H1 (cell line): ENCODE measurements at regions not wholly inside any gene's neighbourhood (a gene's known extent, or its start where the extent isn't known, plus 50 kb on each side); places are given as distances from the start of the nearest gene placed in this dataset.

Source experiments
- CTCF ChIA-PET: fragments of 300-600 bp; sonication (Branson Sonifier 250); formaldehyde crosslinking; loops from one replicate; lab custom pipeline; 2021; ENCODE audit not compliant: partially characterized antibody; lab: Charles Lee
- POLR2A ChIA-PET: fragments of 300-600 bp; sonication (Branson Sonifier 250); formaldehyde crosslinking; loops from one replicate; lab custom pipeline; 2021; ENCODE audit warnings: inconsistent platforms; ENCODE audit not compliant: partially characterized antibody; lab: Charles Lee
- DNase-seq, 2 experiments: peaks; one replicate each; pipeline versions ENCODE4 v3.0.0 to v3.0.0-alpha.2; 2010 to 2022; ENCODE audit warnings: low spot score in 2 of 2, low read depth in 1 of 2, mixed read lengths in 1 of 2
- FAIRE-seq: peaks from 2 replicates; lab custom pipeline; 2011; peaks lifted over from hg19 to GRCh38; lab: Jason Lieb, UNC
- H2AFZ ChIP-seq: 2 replicates; pipeline ENCODE4 v1.8.1; 2012; ENCODE audit warnings: low read length, inconsistent platforms
- H2AK5ac ChIP-seq: 2 replicates; pipeline ENCODE4 v1.6.1; 2013; ENCODE audit warnings: low read depth, low read length
- H2BK120ac ChIP-seq: replicated peaks from 2 replicates; pipeline ENCODE3; 2013; ENCODE audit warnings: low read depth, low read length, inconsistent platforms
- H2BK12ac ChIP-seq: 2 replicates; pipeline ENCODE4 v1.6.1; 2013; ENCODE audit warnings: low read depth, low read length
- H2BK15ac ChIP-seq: 2 replicates; pipeline ENCODE4 v1.6.1; 2013; ENCODE audit warnings: low read length
- H2BK20ac ChIP-seq: 2 replicates; pipeline ENCODE4 v1.6.1; 2013; ENCODE audit warnings: low read length
- H2BK5ac ChIP-seq: 2 replicates; pipeline ENCODE4 v1.6.1; 2013; ENCODE audit warnings: low read depth, low read length
- H3K14ac ChIP-seq: 2 replicates; pipeline ENCODE4 v1.6.1; 2013; ENCODE audit warnings: inconsistent platforms; ENCODE audit not compliant: insufficient read length
- H3K18ac ChIP-seq: 2 replicates; pipeline ENCODE4 v1.6.1; 2013; ENCODE audit warnings: low read length; ENCODE audit errors: extremely low read depth
- H3K23ac ChIP-seq: 2 replicates; pipeline ENCODE4 v1.6.1; 2013; ENCODE audit warnings: inconsistent platforms; ENCODE audit not compliant: insufficient read length
- H3K23me2 ChIP-seq: 2 replicates; pipeline ENCODE4 v1.6.1; 2013; ENCODE audit warnings: low read depth, low read length
- H3K27ac ChIP-seq: 2 replicates; pipeline ENCODE4 v1.6.1; 2011; ENCODE audit warnings: low read depth, low read length, inconsistent platforms
- H3K27me3 ChIP-seq, 4 experiments: replicated peaks in 1 of 4; 1 replicate in 1 of 4; 2 replicates in 3 of 4; pipeline versions ENCODE4 v1.6.1 to v1.8.1; 2011 to 2013; ENCODE audit warnings: low read length in 3 of 4, mild to moderate bottlenecking in 3 of 4, inconsistent platforms in 2 of 4, mixed read lengths in 2 of 4, moderate library complexity in 1 of 4; ENCODE audit not compliant: control insufficient read depth in 3 of 4, insufficient read depth in 3 of 4; ENCODE audit errors: extremely low read depth in 1 of 4
- H3K36me3 ChIP-seq, 4 experiments: 2 replicates each; pipeline versions ENCODE4 v1.6.1 to v1.8.1; 2011 to 2013; ENCODE audit warnings: mild to moderate bottlenecking in 4 of 4, low read length in 3 of 4, moderate library complexity in 2 of 4, control low read depth in 1 of 4, inconsistent platforms in 1 of 4; ENCODE audit not compliant: insufficient read depth in 4 of 4, control insufficient read depth in 2 of 4
- H3K4ac ChIP-seq: replicated peaks from 2 replicates; pipeline ENCODE3; 2013; ENCODE audit warnings: low read length, low read depth, mixed read lengths, inconsistent platforms; ENCODE audit not compliant: insufficient read length
- H3K4me1 ChIP-seq, 4 experiments: replicated peaks in 1 of 4; 1 replicate in 1 of 4; 2 replicates in 3 of 4; pipeline versions ENCODE4 v1.6.1 to v1.8.1; 2011 to 2013; ENCODE audit warnings: low read length in 3 of 4, inconsistent platforms in 2 of 4, mixed read lengths in 1 of 4; ENCODE audit not compliant: insufficient read depth in 4 of 4, control insufficient read depth in 3 of 4
- H3K4me2 ChIP-seq, 2 experiments: 2 replicates each; pipeline versions ENCODE4 v1.6.1 to v1.8.1; 2011 to 2013; ENCODE audit warnings: low read depth in 2 of 2, low read length in 2 of 2, control low read depth in 1 of 2, inconsistent platforms in 1 of 2, mild to moderate bottlenecking in 1 of 2; ENCODE audit not compliant: insufficient read depth in 1 of 2
- H3K4me3 ChIP-seq, 4 experiments: fragments of 200-600, 300-600 bp in 1 of 4; sonication (generic), shearing (Covaris generic), sonication (Bioruptor Twin) in 1 of 4; 2 replicates each; pipeline versions ENCODE4 v1.5.1 to v1.8.1; 2011 to 2016; ENCODE audit warnings: low read length in 4 of 4, low read depth in 3 of 4, control low read depth in 2 of 4, inconsistent platforms in 2 of 4, mild to moderate bottlenecking in 2 of 4, mixed read lengths in 1 of 4, moderate library complexity in 1 of 4; ENCODE audit not compliant: insufficient read depth in 2 of 4; ENCODE audit errors: extremely low read depth in 1 of 4
- H3K56ac ChIP-seq: replicated peaks from 2 replicates; pipeline ENCODE3; 2013; ENCODE audit warnings: low read depth, mild to moderate bottlenecking, mixed read lengths, low read length, inconsistent platforms; ENCODE audit not compliant: insufficient read length
- H3K79me1 ChIP-seq: 2 replicates; pipeline ENCODE4 v1.6.1; 2013; ENCODE audit warnings: low read depth, low read length, control low read depth
- H3K79me2 ChIP-seq, 2 experiments: 2 replicates each; pipeline versions ENCODE4 v1.6.1 to v1.8.1; 2012 to 2013; ENCODE audit warnings: low read length in 2 of 2, mild to moderate bottlenecking in 2 of 2, inconsistent platforms in 1 of 2; ENCODE audit not compliant: insufficient read depth in 2 of 2, control insufficient read depth in 1 of 2
- H3K9ac ChIP-seq, 4 experiments: replicated peaks in 1 of 4; 1 replicate in 1 of 4; 2 replicates in 3 of 4; pipeline versions ENCODE4 v1.6.1 to v1.8.1; 2011 to 2013; ENCODE audit warnings: low read depth in 3 of 4, low read length in 3 of 4, control low read depth in 2 of 4, mild to moderate bottlenecking in 2 of 4, moderate library complexity in 2 of 4, inconsistent platforms in 1 of 4; ENCODE audit errors: extremely low read depth in 1 of 4
- H3K9me3 ChIP-seq, 2 experiments: 2 replicates each; pipeline versions ENCODE4 v1.6.1 to v1.8.1; 2012 to 2013; ENCODE audit warnings: mild to moderate bottlenecking in 2 of 2, moderate library complexity in 2 of 2, control low read depth in 1 of 2, inconsistent platforms in 1 of 2, low read depth in 1 of 2, low read length in 1 of 2, mixed read lengths in 1 of 2; ENCODE audit not compliant: insufficient read depth in 2 of 2
- H4K20me1 ChIP-seq, 2 experiments: replicated peaks in 1 of 2; 2 replicates each; pipeline versions ENCODE3 to v1.8.1; 2011 to 2013; ENCODE audit warnings: inconsistent platforms in 2 of 2, low read length in 2 of 2, mild to moderate bottlenecking in 1 of 2; ENCODE audit not compliant: insufficient read depth in 2 of 2, control insufficient read depth in 1 of 2
- H4K5ac ChIP-seq: 2 replicates; pipeline ENCODE4 v1.6.1; 2013; ENCODE audit warnings: low read length, low read depth, mixed read lengths, inconsistent platforms; ENCODE audit not compliant: insufficient read length
- H4K8ac ChIP-seq: 2 replicates; pipeline ENCODE4 v1.8.0; 2013; ENCODE audit warnings: mild to moderate bottlenecking, moderate library complexity, low read length, inconsistent platforms; ENCODE audit not compliant: insufficient read depth; ENCODE audit errors: extremely low read depth
- H4K91ac ChIP-seq: replicated peaks from 2 replicates; pipeline ENCODE3; 2013; ENCODE audit warnings: low read length, mixed read lengths, inconsistent platforms; ENCODE audit not compliant: insufficient read length
- ATF3 ChIP-seq: IDR thresholded peaks from 2 replicates; pipeline ENCODE4 v1.6.1; 2011; ENCODE audit warnings: low read depth, mild to moderate bottlenecking, low read length; ENCODE audit not compliant: insufficient read depth
- POLR2A ChIP-seq, 2 experiments: IDR thresholded peaks; 1 replicate in 1 of 2; 2 replicates in 1 of 2; pipeline ENCODE4 v1.6.1; 2011; ENCODE audit warnings: low read depth in 2 of 2, low read length in 2 of 2, mild to moderate bottlenecking in 2 of 2; ENCODE audit errors: control extremely low read depth in 1 of 2
- POLR2AphosphoS5 ChIP-seq: IDR thresholded peaks from 2 replicates; pipeline ENCODE4 v1.6.1; 2011; ENCODE audit warnings: low read depth, low read length

GRCh38 chr6:76565932-76566331, 493.5 kb upstream of the IMPG1 start:
- Histone ChIP-seq H3K27me3 (no peaks in the 10 kb centered on the region), H3K27ac (no peak overlapping the region), H2AFZ (no peak overlapping the region), H3K79me1 (no peaks in the 10 kb centered on the region; the same call in 1 of the 2 replicates), H3K14ac (no peak overlapping the region), H4K20me1 (peaks cover 2 to 5% of the 10 kb centered on the region in 2 experiments), H2AK5ac (no peak overlapping the region), H4K91ac (no peak overlapping the region), H2BK20ac (no peak overlapping the region), H3K23me2 (no peaks in the 10 kb centered on the region), H4K5ac (no peak overlapping the region), H4K8ac (no peak overlapping the region), H3K79me2 (peaks cover 3 to 89% of the 10 kb centered on the region in 2 experiments; a peak in 3 of 4 replicates), H3K4me3 (peak overlapping the region in 1 of 4 experiments; percentile 95; a peak in 1 of 8 replicates), H3K18ac (no peak overlapping the region), H3K23ac (no peak overlapping the region), H2BK15ac (no peak overlapping the region), H3K4me2 (no peak overlapping the region), H3K9me3 (peaks cover 8% of the 10 kb centered on the region in 2 experiments; a peak in 2 of 4 replicates), H3K4me1 (peaks cover 0 to 3% (median 0%) of the 10 kb centered on the region in 4 experiments; a peak in 2 of 7 replicates), H2BK12ac (no peak overlapping the region), H2BK120ac (no peak overlapping the region), H3K56ac (no peak overlapping the region), H3K4ac (peak overlapping the region; percentile 55), H2BK5ac (no peak overlapping the region), H3K36me3 (peaks cover 0 to 25% (median 10%) of the 10 kb centered on the region in 4 experiments; a peak in 3 of 8 replicates), H3K9ac (no peak overlapping the region)
- FAIRE-seq (no peak), DNase-seq (no peak)
- CTCF ChIA-PET = no interaction called here
- peak in 1 of 2 experiments; percentile 71; a peak in 2 of 3 replicates for TF ChIP-seq POLR2A (IDR thresholded peaks at IDR 0.05; ENCODE audit: control extremely low read depth in 1 of 2, low read depth in 2 of 2, low read length in 2 of 2)
- no peak for TF ChIP-seq ATF3
- TF ChIP-seq POLR2AphosphoS5 = peak; percentile 67
- POLR2A ChIA-PET = interaction anchor here (0.8 to 1.9 kb wide), 5 partner anchors 8 to 43 kb away, joined by 3 to 7 read pairs (median 4); no protein-coding TSS in a partner anchor
